Endothelial cell (in vitro differentiated cells): ENCODE measurements at regions not wholly inside any gene's neighbourhood (a gene's known extent, or its start where the extent isn't known, plus 50 kb on each side); places are given as distances from the start of the nearest gene placed in this dataset.

Experiments used
- DNase-seq: peaks from one replicate; pipeline ENCODE4 v3.0.0; 2021; ENCODE audit warnings: low spot score
- H3K27ac Mint-ChIP-seq: one replicate; pipeline ENCODE4 v1.8.0; 2021; ENCODE audit warnings: mixed read lengths, inconsistent platforms; ENCODE audit not compliant: unreplicated experiment
- H3K27me3 Mint-ChIP-seq: one replicate; pipeline ENCODE4 v1.8.0; 2021; ENCODE audit warnings: mild to moderate bottlenecking, moderate library complexity, mixed read lengths, inconsistent platforms; ENCODE audit not compliant: unreplicated experiment
- H3K36me3 Mint-ChIP-seq: one replicate; pipeline ENCODE4 v1.8.0; 2021; ENCODE audit warnings: mild to moderate bottlenecking, low read depth, mixed read lengths, inconsistent platforms; ENCODE audit not compliant: unreplicated experiment
- H3K4me1 Mint-ChIP-seq: one replicate; pipeline ENCODE4 v1.8.0; 2021; ENCODE audit warnings: mild to moderate bottlenecking, mixed read lengths, inconsistent platforms; ENCODE audit not compliant: unreplicated experiment
- H3K4me3 Mint-ChIP-seq: one replicate; pipeline ENCODE4 v1.8.0; 2021; ENCODE audit warnings: mild to moderate bottlenecking, mixed read lengths, inconsistent platforms; ENCODE audit not compliant: unreplicated experiment
- H3K9me3 Mint-ChIP-seq: one replicate; pipeline ENCODE4 v1.8.0; 2021; ENCODE audit warnings: mixed read lengths, inconsistent platforms; ENCODE audit not compliant: unreplicated experiment
- TF ChIP-seq, protein P1 (sequence below): fragments of 200-600 bp; sonication (generic); IDR thresholded peaks from one replicate; pipeline ENCODE4 v1.5.0; 2021; ENCODE audit warnings: antibody characterized with exemption; ENCODE audit not compliant: unreplicated experiment

GRCh38 chr15:67892559-67893377 lies 52.9 kb upstream of the RNU6-1 start:
- no peak overlapping the region for H3K27ac Mint-ChIP-seq
- H3K4me1 Mint-ChIP-seq, result peaks cover 12% of the 10 kb centered on the region
- H3K9me3 Mint-ChIP-seq, result no peaks in the 10 kb centered on the region
- no peak for DNase-seq
- TF ChIP-seq, protein P1, sequence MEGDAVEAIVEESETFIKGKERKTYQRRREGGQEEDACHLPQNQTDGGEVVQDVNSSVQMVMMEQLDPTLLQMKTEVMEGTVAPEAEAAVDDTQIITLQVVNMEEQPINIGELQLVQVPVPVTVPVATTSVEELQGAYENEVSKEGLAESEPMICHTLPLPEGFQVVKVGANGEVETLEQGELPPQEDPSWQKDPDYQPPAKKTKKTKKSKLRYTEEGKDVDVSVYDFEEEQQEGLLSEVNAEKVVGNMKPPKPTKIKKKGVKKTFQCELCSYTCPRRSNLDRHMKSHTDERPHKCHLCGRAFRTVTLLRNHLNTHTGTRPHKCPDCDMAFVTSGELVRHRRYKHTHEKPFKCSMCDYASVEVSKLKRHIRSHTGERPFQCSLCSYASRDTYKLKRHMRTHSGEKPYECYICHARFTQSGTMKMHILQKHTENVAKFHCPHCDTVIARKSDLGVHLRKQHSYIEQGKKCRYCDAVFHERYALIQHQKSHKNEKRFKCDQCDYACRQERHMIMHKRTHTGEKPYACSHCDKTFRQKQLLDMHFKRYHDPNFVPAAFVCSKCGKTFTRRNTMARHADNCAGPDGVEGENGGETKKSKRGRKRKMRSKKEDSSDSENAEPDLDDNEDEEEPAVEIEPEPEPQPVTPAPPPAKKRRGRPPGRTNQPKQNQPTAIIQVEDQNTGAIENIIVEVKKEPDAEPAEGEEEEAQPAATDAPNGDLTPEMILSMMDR, result no peak
- no peak overlapping the region for H3K4me3 Mint-ChIP-seq
- peaks cover 11% of the 10 kb centered on the region for H3K36me3 Mint-ChIP-seq
- peaks cover 5% of the 10 kb centered on the region for H3K27me3 Mint-ChIP-seq

GRCh38 chr15:67895237-67895636 lies 55.4 kb upstream of the RNU6-1 start:
- no peaks in the 10 kb centered on the region for H3K27me3 Mint-ChIP-seq

GRCh38 chr15:67897646-67898339 lies 57.9 kb upstream of the RNU6-1 start:
- no peaks in the 10 kb centered on the region for H3K4me1 Mint-ChIP-seq

More at GRCh38 chr15:67895237-67895636, 55.4 kb upstream of the RNU6-1 start:
- Mint-ChIP-seq H3K36me3 (peaks cover 3% of the 10 kb centered on the region), H3K27ac (no peak overlapping the region), H3K4me3 (no peak overlapping the region), H3K4me1 (peaks cover 7% of the 10 kb centered on the region), H3K9me3 (no peaks in the 10 kb centered on the region)
- DNase-seq, result no peak
- TF ChIP-seq, protein P1, result no peak

DNA sequence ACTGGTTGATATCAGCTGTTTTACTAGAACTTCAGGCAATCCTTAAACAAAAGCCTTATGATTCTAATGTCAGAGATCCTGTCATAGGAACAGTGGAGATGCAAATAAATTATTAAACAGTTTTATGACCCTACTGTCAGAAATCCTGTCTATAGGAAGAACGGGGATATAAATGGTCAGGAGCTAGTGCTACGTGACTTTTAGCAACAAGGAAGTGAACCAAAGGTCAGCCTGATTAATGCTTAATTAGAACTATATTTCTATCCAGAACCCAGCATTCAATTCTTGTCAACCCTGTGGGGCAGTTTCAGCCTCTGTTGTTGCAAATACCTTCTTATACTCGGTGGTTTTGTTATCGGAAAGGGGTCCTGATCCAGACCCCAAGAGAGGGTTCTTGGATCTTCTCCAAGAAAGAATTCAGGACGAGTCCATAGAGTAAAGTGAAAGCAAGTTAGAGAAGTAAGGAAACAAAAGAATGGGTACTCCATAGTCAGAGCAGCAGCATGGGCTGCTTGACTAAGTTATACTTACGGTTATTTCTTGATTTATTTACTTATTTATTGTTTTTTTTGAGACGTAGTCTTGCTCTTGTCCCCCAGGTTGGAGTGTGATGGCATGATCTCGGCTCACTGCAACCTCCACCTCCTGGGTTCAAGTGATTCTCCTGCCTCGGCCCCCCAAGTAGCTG lies 59.9 kb upstream of the RNU6-1 start:
- no peaks in the 10 kb centered on the region for H3K27me3 Mint-ChIP-seq
- no peaks in the 10 kb centered on the region for H3K4me1 Mint-ChIP-seq
- peaks cover 3% of the 10 kb centered on the region for H3K36me3 Mint-ChIP-seq
- no peaks in the 10 kb centered on the region for H3K9me3 Mint-ChIP-seq
- H3K27ac Mint-ChIP-seq, result no peak overlapping the region
- TF ChIP-seq, protein P1, result no peak
- H3K4me3 Mint-ChIP-seq, result no peak overlapping the region
- DNase-seq, result no peak

More at GRCh38 chr15:67897646-67898339, 57.9 kb upstream of the RNU6-1 start:
- Mint-ChIP-seq H3K27me3 (no peaks in the 10 kb centered on the region), H3K4me3 (no peak overlapping the region), H3K27ac (no peak overlapping the region), H3K9me3 (no peaks in the 10 kb centered on the region), H3K36me3 (peaks cover 3% of the 10 kb centered on the region)
- no peak for DNase-seq
- TF ChIP-seq, protein P1, result no peak
